Nephron progenitor cell (in vitro differentiated cells): ENCODE measurements at regions not wholly inside any gene's neighbourhood (a gene's known extent, or its start where the extent isn't known, plus 50 kb on each side); places are given as distances from the start of the nearest gene placed in this dataset.

ENCODE experiments used
- DNase-seq: peaks from one replicate; pipeline ENCODE4 v3.0.0; 2021
- H3K27ac Mint-ChIP-seq: 2 replicates; pipeline ENCODE4 v1.8.0; 2021; ENCODE audit warnings: mild to moderate bottlenecking, moderate library complexity, mixed read lengths
- H3K27me3 Mint-ChIP-seq: 2 replicates; pipeline ENCODE4 v1.8.0; 2021; ENCODE audit warnings: mild to moderate bottlenecking, low read depth, mixed read lengths; ENCODE audit not compliant: poor library complexity
- H3K36me3 Mint-ChIP-seq: 2 replicates; pipeline ENCODE4 v1.8.0; 2021; ENCODE audit warnings: low read depth, mixed read lengths
- H3K4me1 Mint-ChIP-seq: 2 replicates; pipeline ENCODE4 v1.8.0; 2021; ENCODE audit warnings: mixed read lengths
- H3K4me3 Mint-ChIP-seq: 2 replicates; pipeline ENCODE4 v1.8.0; 2021; ENCODE audit warnings: mild to moderate bottlenecking, moderate library complexity, mixed read lengths
- H3K9me3 Mint-ChIP-seq: 2 replicates; pipeline ENCODE4 v1.8.0; 2021; ENCODE audit warnings: mild to moderate bottlenecking, moderate library complexity, mixed read lengths
- CTCF ChIP-seq: fragments of 200-600 bp; sonication (generic); IDR thresholded peaks from 2 replicates; pipeline ENCODE4 v1.5.0; 2021; ENCODE audit warnings: antibody characterized with exemption

GRCh38 chr13:80055847-80056246 lies 285.1 kb downstream of the SPRY2 start:
- H3K4me1 Mint-ChIP-seq: peaks cover 9% of the 10 kb centered on the region

GRCh38 chr13:80054806-80055205 lies 286.1 kb downstream of the SPRY2 start:
- Mint-ChIP-seq H3K27me3 (peaks cover 6% of the 10 kb centered on the region), H3K9me3 (peaks cover 26% of the 10 kb centered on the region), H3K4me3 (no peak overlapping the region), H3K4me1 (peaks cover 17% of the 10 kb centered on the region), H3K27ac (no peak overlapping the region), H3K36me3 (peaks cover 6% of the 10 kb centered on the region)
- no peak for DNase-seq
- no peak for TF ChIP-seq CTCF

More at GRCh38 chr13:80055847-80056246, 285.1 kb downstream of the SPRY2 start:
- peaks cover 13% of the 10 kb centered on the region for H3K36me3 Mint-ChIP-seq
- peaks cover 4% of the 10 kb centered on the region for H3K27me3 Mint-ChIP-seq
- H3K4me3 Mint-ChIP-seq: no peak overlapping the region
- DNase-seq: no peak
- no peak for TF ChIP-seq CTCF
- H3K9me3 Mint-ChIP-seq: peaks cover 34% of the 10 kb centered on the region
- H3K27ac Mint-ChIP-seq: no peak overlapping the region

GRCh38 chr13:80052286-80052685 lies 288.6 kb downstream of the SPRY2 start:
- H3K4me3 Mint-ChIP-seq: no peak overlapping the region
- no peaks in the 10 kb centered on the region for H3K36me3 Mint-ChIP-seq
- H3K4me1 Mint-ChIP-seq: peaks cover 40% of the 10 kb centered on the region
- peaks cover 9% of the 10 kb centered on the region for H3K9me3 Mint-ChIP-seq
- no peak for DNase-seq
- H3K27me3 Mint-ChIP-seq: peaks cover 7% of the 10 kb centered on the region
- no peak for TF ChIP-seq CTCF
- H3K27ac Mint-ChIP-seq: no peak overlapping the region

GRCh38 chr13:80050252-80050651 lies 290.7 kb downstream of the SPRY2 start:
- Mint-ChIP-seq H3K4me3 (no peak overlapping the region), H3K27me3 (peaks cover 9% of the 10 kb centered on the region), H3K4me1 (peaks cover 35% of the 10 kb centered on the region), H3K27ac (no peak overlapping the region), H3K9me3 (peaks cover 9% of the 10 kb centered on the region), H3K36me3 (no peaks in the 10 kb centered on the region)
- no peak for TF ChIP-seq CTCF
- DNase-seq: no peak

GRCh38 chr13:80048802-80049201 lies 292.1 kb downstream of the SPRY2 start:
- no peaks in the 10 kb centered on the region for H3K36me3 Mint-ChIP-seq
- no peak for TF ChIP-seq CTCF
- H3K27me3 Mint-ChIP-seq: peaks cover 9% of the 10 kb centered on the region
- H3K4me1 Mint-ChIP-seq: peaks cover 35% of the 10 kb centered on the region
- peak overlapping the region; percentile 28 for H3K4me3 Mint-ChIP-seq
- H3K27ac Mint-ChIP-seq: no peak overlapping the region
- peak; percentile 52 for DNase-seq
- H3K9me3 Mint-ChIP-seq: peaks cover 2% of the 10 kb centered on the region

GRCh38 chr13:80048030-80048429 lies 292.9 kb downstream of the SPRY2 start:
- no peaks in the 10 kb centered on the region for H3K36me3 Mint-ChIP-seq

More at GRCh38 chr13:80048030-80048429, 292.9 kb downstream of the SPRY2 start:
- TF ChIP-seq CTCF: no peak
- Mint-ChIP-seq H3K4me3 (no peak overlapping the region), H3K27me3 (peaks cover 9% of the 10 kb centered on the region), H3K27ac (no peak overlapping the region), H3K4me1 (peaks cover 35% of the 10 kb centered on the region), H3K9me3 (no peaks in the 10 kb centered on the region)
- no peak for DNase-seq
